ENCODE measurements at regions not wholly inside any gene's neighbourhood (a gene's known extent, or its start where the extent isn't known, plus 50 kb on each side); places are given as distances from the start of the nearest gene placed in this dataset.
A peak's percentile ranks its signal among the peaks of the same experiment; 100 is the strongest.
"Not testable (repeated sequence)": the region's sequence is repeated elsewhere in the genome, so short reads cannot be mapped to it uniquely, and the experiment has no call there.

- no peak for DNase-seq (ENCODE audit: low read depth)
Measured at GRCh38 chr2:109690822-109691541, 76.8 kb downstream of the SOWAHC start.

GRCh38 chr2:109692013-109692743 lies 78.0 kb downstream of the SOWAHC start:
- no peak for DNase-seq (ENCODE audit: low read depth)

- DNase-seq (ENCODE audit: low read depth), result not testable (repeated sequence)
Measured at GRCh38 chr2:109692831-109693230, 78.7 kb downstream of the SOWAHC start.

GRCh38 chr2:109693292-109693691 lies 79.1 kb downstream of the SOWAHC start:
- not testable (repeated sequence) for DNase-seq (ENCODE audit: low read depth)

GRCh38 chr2:109694190-109694589 lies 80.0 kb downstream of the SOWAHC start:
- DNase-seq (ENCODE audit: low read depth), result no peak

- DNase-seq (ENCODE audit: low read depth), result no peak
Measured at GRCh38 chr2:109695290-109695689, 81.1 kb downstream of the SOWAHC start.

- DNase-seq (ENCODE audit: low read depth), result no peak
Measured at GRCh38 chr2:109699646-109700045, 85.5 kb downstream of the SOWAHC start.

- DNase-seq (ENCODE audit: low read depth), result no peak
Measured at GRCh38 chr2:109700680-109701274, 86.6 kb downstream of the SOWAHC start.

- no peak for DNase-seq (ENCODE audit: low read depth)
Measured at GRCh38 chr2:109701362-109701761, 87.2 kb downstream of the SOWAHC start.

- DNase-seq (ENCODE audit: low read depth), result peak; percentile 8
Measured at GRCh38 chr2:109702250-109702985, 88.3 kb downstream of the SOWAHC start.

- no peak for DNase-seq (ENCODE audit: low read depth)
Measured at GRCh38 chr2:109703077-109703476, 88.9 kb downstream of the SOWAHC start.

- no peak for DNase-seq (ENCODE audit: low read depth)
Measured at GRCh38 chr2:109703798-109704197, 89.6 kb downstream of the SOWAHC start.

- DNase-seq (ENCODE audit: low read depth), result no peak
Measured at GRCh38 chr2:109707281-109708147, 86.6 kb upstream of the RGPD5 start.

GRCh38 chr2:109710505-109711229 lies 83.4 kb upstream of the RGPD5 start:
- no peak for DNase-seq (ENCODE audit: low read depth)

- no peak for DNase-seq (ENCODE audit: low read depth)
Measured at GRCh38 chr2:109711230-109712122, 82.6 kb upstream of the RGPD5 start.

- no peak for DNase-seq (ENCODE audit: low read depth)
Measured at GRCh38 chr2:109712123-109712449, 82.0 kb upstream of the RGPD5 start.

- no peak for DNase-seq (ENCODE audit: low read depth)
Measured at GRCh38 chr2:109712746-109713145, 81.4 kb upstream of the RGPD5 start.

- DNase-seq (ENCODE audit: low read depth), result no peak
Measured at GRCh38 chr2:109715313-109715805, 78.7 kb upstream of the RGPD5 start.

- DNase-seq (ENCODE audit: low read depth), result not testable (repeated sequence)
Measured at GRCh38 chr2:109716596-109716995, 77.5 kb upstream of the RGPD5 start.

GRCh38 chr2:109718139-109718538 lies 76.0 kb upstream of the RGPD5 start:
- no peak for DNase-seq (ENCODE audit: low read depth)
